Stimulated activated CD4-positive, alpha-beta T cell treated with anti-CD3 and anti-CD28 coated beads, TNF-alpha, amount 100 ng/mL, for 24 hours (primary cell): ENCODE measurements at regions not wholly inside any gene's neighbourhood (a gene's known extent, or its start where the extent isn't known, plus 50 kb on each side); places are given as distances from the start of the nearest gene placed in this dataset.

Experiments
- DNase-seq, 3 experiments: peaks; one replicate each; pipeline ENCODE4 v3.0.0-alpha.2; 2020; ENCODE audit warnings: low read depth in 3 of 3

- DNase-seq: no peak
Measured at GRCh38 chr19:29323440-29324290, 110.7 kb upstream of the UQCRFS1 start.

- DNase-seq: no peak
Measured at GRCh38 chr19:29324291-29324680, 111.3 kb upstream of the UQCRFS1 start.

- DNase-seq: no peak
Measured at GRCh38 chr19:29324717-29325116, 111.8 kb upstream of the UQCRFS1 start.

- DNase-seq: no peak
Measured at GRCh38 chr19:29325241-29325975, 112.5 kb upstream of the UQCRFS1 start.

- no peak for DNase-seq
Measured at GRCh38 chr19:29326351-29326750, 113.4 kb upstream of the UQCRFS1 start.

- DNase-seq: no peak
Measured at GRCh38 chr19:29326849-29327840, 114.2 kb upstream of the UQCRFS1 start.

GRCh38 chr19:29328586-29328985 lies 115.6 kb upstream of the UQCRFS1 start:
- DNase-seq: no peak

GRCh38 chr19:29329460-29330134 lies 116.6 kb upstream of the UQCRFS1 start:
- no peak for DNase-seq

GRCh38 chr19:29336425-29336824 lies 123.5 kb upstream of the UQCRFS1 start:
- DNase-seq: no peak

GRCh38 chr19:29337029-29337428 lies 124.1 kb upstream of the UQCRFS1 start:
- no peak for DNase-seq

- no peak for DNase-seq
Measured at GRCh38 chr19:29338480-29338879, 125.5 kb upstream of the UQCRFS1 start.

GRCh38 chr19:29342721-29343120 lies 129.8 kb upstream of the UQCRFS1 start:
- DNase-seq: no peak

- no peak for DNase-seq
Measured at GRCh38 chr19:29364224-29364726, 151.3 kb upstream of the UQCRFS1 start.

- DNase-seq: no peak
Measured at GRCh38 chr19:29364999-29365398, 152.0 kb upstream of the UQCRFS1 start.

- no peak for DNase-seq
Measured at GRCh38 chr19:29365836-29366417, 153.0 kb upstream of the UQCRFS1 start.

GRCh38 chr19:29366757-29367156 lies 153.8 kb upstream of the UQCRFS1 start:
- no peak for DNase-seq

GRCh38 chr19:29367791-29368222 lies 154.9 kb upstream of the UQCRFS1 start:
- DNase-seq: no peak

- DNase-seq: no peak
Measured at GRCh38 chr19:29370276-29370675, 155.5 kb upstream of the VSTM2B start.

GRCh38 chr19:29371251-29372090 lies 154.3 kb upstream of the VSTM2B start:
- no peak for DNase-seq

- no peak for DNase-seq
Measured at GRCh38 chr19:29372091-29372415, 153.7 kb upstream of the VSTM2B start.
